KMS-11 (cell line): ENCODE measurements at regions not wholly inside any gene's neighbourhood (a gene's known extent, or its start where the extent isn't known, plus 50 kb on each side); places are given as distances from the start of the nearest gene placed in this dataset.

Experiments used
- H2AFZ ChIP-seq: fragments of 200-600 bp; sonication (generic); 2 replicates; pipeline ENCODE4 v1.6.1; 2016; ENCODE audit warnings: antibody characterized with exemption, mixed run types, low read depth
- H3K27ac ChIP-seq: fragments of 200-600 bp; sonication (generic); 2 replicates; pipeline ENCODE4 v1.6.1; 2016; ENCODE audit warnings: mild to moderate bottlenecking, mixed run types
- H3K27me3 ChIP-seq: fragments of 200-600 bp; sonication (generic); 2 replicates; pipeline ENCODE4 v1.6.1; 2017; ENCODE audit warnings: mild to moderate bottlenecking, low read depth, mixed run types, moderate library complexity; ENCODE audit not compliant: insufficient read depth
- H3K36me3 ChIP-seq: fragments of 200-600 bp; sonication (generic); 2 replicates; pipeline ENCODE4 v1.6.1; 2017; ENCODE audit warnings: mild to moderate bottlenecking, mixed run types; ENCODE audit not compliant: insufficient read depth
- H3K4me1 ChIP-seq: fragments of 200-600 bp; sonication (generic); 2 replicates; pipeline ENCODE4 v1.6.1; 2016; ENCODE audit warnings: mild to moderate bottlenecking, low read depth, mixed run types; ENCODE audit not compliant: poor library complexity, severe bottlenecking
- H3K4me2 ChIP-seq: fragments of 200-600 bp; sonication (generic); 2 replicates; pipeline ENCODE4 v1.7.0; 2016; ENCODE audit warnings: mild to moderate bottlenecking, mixed run types
- H3K4me3 ChIP-seq: fragments of 200-600 bp; sonication (generic); IDR thresholded peaks from 2 replicates; pipeline ENCODE4 v1.6.1; 2017; ENCODE audit warnings: low read depth, low read length, mixed read lengths; ENCODE audit not compliant: insufficient read depth
- H3K79me2 ChIP-seq: fragments of 200-600 bp; sonication (generic); 2 replicates; pipeline ENCODE4 v1.6.1; 2016; ENCODE audit warnings: low read depth, mixed run types; ENCODE audit not compliant: insufficient read depth
- H3K9ac ChIP-seq: fragments of 200-600 bp; sonication (generic); 2 replicates; pipeline ENCODE4 v1.6.1; 2016; ENCODE audit warnings: mild to moderate bottlenecking, mixed run types
- H4K20me1 ChIP-seq: fragments of 200-600 bp; sonication (generic); 2 replicates; pipeline ENCODE4 v1.6.1; 2016; ENCODE audit warnings: mild to moderate bottlenecking, mixed run types; ENCODE audit not compliant: insufficient read depth
- TF ChIP-seq, protein P1 (sequence below): fragments of 200-600 bp; sonication (generic); conservative IDR thresholded peaks from 2 replicates; pipeline ENCODE4 v1.6.1; 2017; ENCODE audit warnings: low read depth, mild to moderate bottlenecking, antibody characterized with exemption, low read length, moderate library complexity, mixed read lengths

DNA sequence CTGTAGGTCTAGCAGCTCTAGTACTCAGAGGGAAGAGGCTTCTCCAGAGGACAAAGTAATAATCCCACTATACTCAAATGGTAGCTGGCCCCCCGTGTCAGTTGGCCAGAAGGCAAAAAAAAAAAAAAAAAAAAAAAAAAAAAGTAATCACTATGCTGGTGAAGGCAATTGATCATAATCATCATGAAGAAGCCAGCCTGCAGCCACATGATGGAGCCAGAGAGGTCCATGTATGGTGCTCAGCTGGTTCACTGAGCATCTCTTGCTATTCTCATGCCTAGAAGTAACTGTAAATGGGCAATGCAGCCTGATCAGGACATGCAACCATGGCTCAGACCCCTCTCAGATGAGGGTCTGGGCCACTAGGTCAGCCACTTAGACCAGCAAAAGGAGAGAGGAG is 378.8 kb downstream of the MED13L start:
- Histone ChIP-seq H3K4me2 (no peak overlapping the region), H3K4me1 (no peaks in the 10 kb centered on the region), H3K4me3 (no peak overlapping the region), H3K9ac (no peak overlapping the region), H2AFZ (no peak overlapping the region), H3K79me2 (no peaks in the 10 kb centered on the region), H4K20me1 (no peaks in the 10 kb centered on the region), H3K36me3 (no peaks in the 10 kb centered on the region), H3K27ac (no peak overlapping the region), H3K27me3 (no peaks in the 10 kb centered on the region)
- TF ChIP-seq, protein P1, sequence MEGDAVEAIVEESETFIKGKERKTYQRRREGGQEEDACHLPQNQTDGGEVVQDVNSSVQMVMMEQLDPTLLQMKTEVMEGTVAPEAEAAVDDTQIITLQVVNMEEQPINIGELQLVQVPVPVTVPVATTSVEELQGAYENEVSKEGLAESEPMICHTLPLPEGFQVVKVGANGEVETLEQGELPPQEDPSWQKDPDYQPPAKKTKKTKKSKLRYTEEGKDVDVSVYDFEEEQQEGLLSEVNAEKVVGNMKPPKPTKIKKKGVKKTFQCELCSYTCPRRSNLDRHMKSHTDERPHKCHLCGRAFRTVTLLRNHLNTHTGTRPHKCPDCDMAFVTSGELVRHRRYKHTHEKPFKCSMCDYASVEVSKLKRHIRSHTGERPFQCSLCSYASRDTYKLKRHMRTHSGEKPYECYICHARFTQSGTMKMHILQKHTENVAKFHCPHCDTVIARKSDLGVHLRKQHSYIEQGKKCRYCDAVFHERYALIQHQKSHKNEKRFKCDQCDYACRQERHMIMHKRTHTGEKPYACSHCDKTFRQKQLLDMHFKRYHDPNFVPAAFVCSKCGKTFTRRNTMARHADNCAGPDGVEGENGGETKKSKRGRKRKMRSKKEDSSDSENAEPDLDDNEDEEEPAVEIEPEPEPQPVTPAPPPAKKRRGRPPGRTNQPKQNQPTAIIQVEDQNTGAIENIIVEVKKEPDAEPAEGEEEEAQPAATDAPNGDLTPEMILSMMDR = no peak

DNA sequence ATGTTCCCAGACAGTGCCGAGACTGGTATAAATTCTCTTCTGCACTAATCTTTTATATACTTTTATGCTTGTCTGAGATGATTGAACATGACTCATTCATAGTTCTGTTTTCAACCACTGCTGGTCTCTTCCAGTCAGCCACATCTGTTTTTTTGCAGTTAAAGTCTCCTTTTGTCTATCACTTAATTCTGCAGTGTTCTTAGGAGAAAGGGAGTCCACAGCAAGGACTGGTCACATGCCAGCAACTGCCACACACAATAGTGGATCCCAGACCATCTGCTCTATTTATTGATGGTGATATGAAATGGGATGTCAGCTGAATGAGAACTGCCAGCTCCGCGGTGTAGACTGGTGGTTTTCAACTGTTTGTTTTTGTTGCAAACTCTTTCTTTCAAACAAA is 379.8 kb downstream of the MED13L start:
- TF ChIP-seq, protein P1 = no peak
- H3K4me2 ChIP-seq = no peak overlapping the region
- H4K20me1 ChIP-seq = no peaks in the 10 kb centered on the region

DNA sequence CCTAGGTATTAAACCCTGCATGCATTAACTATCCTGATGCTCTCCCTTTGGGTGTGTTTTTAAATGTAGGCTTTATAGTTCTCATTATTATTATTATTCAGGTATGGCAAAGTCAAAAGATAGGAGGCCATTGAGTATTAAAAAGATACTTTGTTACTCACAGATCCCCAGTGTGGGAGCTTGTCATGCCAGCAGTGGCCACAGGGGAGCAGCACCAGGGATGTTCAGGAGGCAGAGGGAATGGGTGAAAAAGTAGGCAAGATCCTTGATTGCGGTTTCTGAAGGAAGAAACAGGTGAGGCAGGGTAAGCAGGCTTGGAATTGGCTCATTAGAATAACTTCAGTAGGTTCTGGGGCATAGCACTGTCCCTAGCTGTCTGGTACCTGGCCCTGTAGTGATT is 382.2 kb downstream of the MED13L start:
- H3K4me2 ChIP-seq = no peak overlapping the region
- H3K27me3 ChIP-seq = no peaks in the 10 kb centered on the region
- H3K4me1 ChIP-seq = no peaks in the 10 kb centered on the region
- H3K79me2 ChIP-seq = no peaks in the 10 kb centered on the region
- H3K36me3 ChIP-seq = no peaks in the 10 kb centered on the region
- no peak overlapping the region for H3K9ac ChIP-seq
- no peak overlapping the region for H3K4me3 ChIP-seq
- no peaks in the 10 kb centered on the region for H4K20me1 ChIP-seq
- TF ChIP-seq, protein P1 = peak; percentile 70
- H3K27ac ChIP-seq = no peak overlapping the region
- H2AFZ ChIP-seq = no peak overlapping the region

More for the DNA sequence above, 379.8 kb downstream of the MED13L start:
- Histone ChIP-seq H3K4me3 (no peak overlapping the region), H3K9ac (no peak overlapping the region), H3K27ac (no peak overlapping the region), H3K36me3 (no peaks in the 10 kb centered on the region), H3K79me2 (no peaks in the 10 kb centered on the region), H3K4me1 (no peaks in the 10 kb centered on the region), H2AFZ (no peak overlapping the region), H3K27me3 (no peaks in the 10 kb centered on the region)

DNA sequence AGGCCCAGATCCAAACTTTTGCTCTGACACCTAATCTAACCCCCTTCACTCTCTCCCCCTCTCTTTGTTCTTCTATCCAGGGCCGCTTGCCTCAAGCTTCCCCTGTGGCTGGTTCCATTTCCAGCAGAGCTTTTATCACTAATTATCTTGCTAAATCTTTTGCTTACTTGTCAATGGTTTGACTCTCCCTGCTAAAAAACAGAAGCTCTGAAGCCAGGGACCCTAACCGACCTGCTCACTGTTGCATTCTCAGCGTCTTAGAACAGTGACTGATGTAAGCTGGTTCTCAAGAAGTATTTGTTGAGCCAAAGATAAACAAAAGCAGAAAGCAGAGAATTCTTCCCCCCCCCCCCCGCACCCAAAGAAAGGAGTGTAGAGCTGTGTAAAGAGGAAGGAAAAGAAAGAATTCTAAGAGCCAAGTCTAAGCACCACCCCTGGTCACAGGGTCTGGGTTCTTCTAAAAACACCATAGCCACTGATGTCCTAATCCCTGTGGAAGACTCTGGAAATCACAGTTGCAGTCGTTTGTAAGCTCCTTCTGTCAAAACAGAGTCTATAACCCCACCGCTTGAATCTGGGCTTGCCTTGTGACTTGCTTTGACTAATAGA is 385.8 kb downstream of the MED13L start:
- Histone ChIP-seq H3K4me1 (no peaks in the 10 kb centered on the region), H3K27me3 (no peaks in the 10 kb centered on the region), H2AFZ (no peak overlapping the region), H3K4me3 (no peak overlapping the region), H3K9ac (no peak overlapping the region), H3K27ac (no peak overlapping the region), H3K79me2 (no peaks in the 10 kb centered on the region), H3K36me3 (no peaks in the 10 kb centered on the region), H4K20me1 (no peaks in the 10 kb centered on the region), H3K4me2 (no peak overlapping the region)
- TF ChIP-seq, protein P1 = no peak
